Activated T-helper 1 cell treated with anti-CD3 and anti-CD28 coated beads, Interleukin-12 subunit alpha, Interleukin-12 subunit beta, Interleukin-2, Interleukin-4 antibody, amounts not matched to agents 30 ng/mL and 10 ng/mL and 1 ng/mL, durations not matched to agents 14 hours and 24 hours and 36 hours (primary cell): ENCODE measurements at regions not wholly inside any gene's neighbourhood (a gene's known extent, or its start where the extent isn't known, plus 50 kb on each side); places are given as distances from the start of the nearest gene placed in this dataset.

Experiments used
- DNase-seq: peaks from one replicate; pipeline ENCODE4 v3.0.0; 2021; ENCODE audit warnings: low spot score
- H3K27ac Mint-ChIP-seq: one replicate; pipeline ENCODE4 v1.8.0; 2021; ENCODE audit warnings: mild to moderate bottlenecking, mixed read lengths
- H3K27me3 Mint-ChIP-seq: one replicate; pipeline ENCODE4 v1.8.0; 2022; ENCODE audit warnings: mild to moderate bottlenecking, moderate library complexity, mixed read lengths; ENCODE audit not compliant: insufficient read depth
- H3K36me3 Mint-ChIP-seq: one replicate; pipeline ENCODE4 v1.8.0; 2021; ENCODE audit warnings: low read depth, mixed read lengths
- H3K4me1 Mint-ChIP-seq: one replicate; pipeline ENCODE4 v1.8.0; 2021; ENCODE audit warnings: low read depth, mixed read lengths
- H3K4me3 Mint-ChIP-seq: one replicate; pipeline ENCODE4 v1.8.0; 2021; ENCODE audit warnings: mild to moderate bottlenecking, moderate library complexity, mixed read lengths
- H3K9me3 Mint-ChIP-seq: one replicate; pipeline ENCODE4 v1.8.0; 2021; ENCODE audit warnings: mixed read lengths
- intact Hi-C: fragments of 100-400 bp; cut with micrococcal nuclease; formaldehyde crosslinking; loops from one replicate; pipeline ENCODE4 v1.15.1; 2024

GRCh38 chr14:82759656-82760055, 1226.0 kb upstream of the SEL1L start:
- intact Hi-C loops, result no loop called here
- no peak overlapping the region for H3K27ac Mint-ChIP-seq
- no peak for DNase-seq
- no peak overlapping the region for H3K4me3 Mint-ChIP-seq
- no peaks in the 10 kb centered on the region for H3K27me3 Mint-ChIP-seq
- no peaks in the 10 kb centered on the region for H3K4me1 Mint-ChIP-seq
- peaks cover 10% of the 10 kb centered on the region for H3K9me3 Mint-ChIP-seq
- no peaks in the 10 kb centered on the region for H3K36me3 Mint-ChIP-seq

GRCh38 chr14:82766123-82766522, 1232.5 kb upstream of the SEL1L start:
- Mint-ChIP-seq H3K9me3 (no peaks in the 10 kb centered on the region), H3K4me3 (no peak overlapping the region), H3K27me3 (no peaks in the 10 kb centered on the region), H3K4me1 (no peaks in the 10 kb centered on the region), H3K27ac (no peak overlapping the region), H3K36me3 (no peaks in the 10 kb centered on the region)
- no peak for DNase-seq
- intact Hi-C loops, result no loop called here

GRCh38 chr14:82766996-82767395, 1233.3 kb upstream of the SEL1L start:
- intact Hi-C loops, result no loop called here
- Mint-ChIP-seq H3K36me3 (no peaks in the 10 kb centered on the region), H3K4me1 (no peaks in the 10 kb centered on the region), H3K4me3 (no peak overlapping the region), H3K27me3 (no peaks in the 10 kb centered on the region), H3K9me3 (peaks cover 6% of the 10 kb centered on the region), H3K27ac (no peak overlapping the region)
- no peak for DNase-seq

GRCh38 chr14:82776958-82777357, 1243.3 kb upstream of the SEL1L start:
- DNase-seq, result no peak
- intact Hi-C loops, result no loop called here
- Mint-ChIP-seq H3K27ac (no peak overlapping the region), H3K27me3 (no peaks in the 10 kb centered on the region), H3K4me1 (no peaks in the 10 kb centered on the region), H3K9me3 (peaks cover 8% of the 10 kb centered on the region), H3K4me3 (no peak overlapping the region), H3K36me3 (no peaks in the 10 kb centered on the region)

- Mint-ChIP-seq H3K27me3 (no peaks in the 10 kb centered on the region), H3K4me1 (no peaks in the 10 kb centered on the region), H3K27ac (no peak overlapping the region), H3K4me3 (no peak overlapping the region), H3K9me3 (peaks cover 9% of the 10 kb centered on the region), H3K36me3 (no peaks in the 10 kb centered on the region)
- intact Hi-C loops, result no loop called here
- DNase-seq, result no peak
Measured at GRCh38 chr14:82778008-82778590, 1244.4 kb upstream of the SEL1L start.

- Mint-ChIP-seq H3K27ac (no peak overlapping the region), H3K4me3 (no peak overlapping the region), H3K27me3 (no peaks in the 10 kb centered on the region), H3K4me1 (no peaks in the 10 kb centered on the region), H3K9me3 (peaks cover 13% of the 10 kb centered on the region), H3K36me3 (no peaks in the 10 kb centered on the region)
- no peak for DNase-seq
- intact Hi-C loops, result no loop called here
Measured at GRCh38 chr14:82778601-82779000, 1244.9 kb upstream of the SEL1L start.

- Mint-ChIP-seq H3K27me3 (no peaks in the 10 kb centered on the region), H3K4me3 (no peak overlapping the region), H3K9me3 (peaks cover 13% of the 10 kb centered on the region), H3K4me1 (no peaks in the 10 kb centered on the region), H3K27ac (no peak overlapping the region), H3K36me3 (no peaks in the 10 kb centered on the region)
- intact Hi-C loops, result no loop called here
- no peak for DNase-seq
Measured at GRCh38 chr14:82779301-82779700, 1245.6 kb upstream of the SEL1L start.

- Mint-ChIP-seq H3K36me3 (no peaks in the 10 kb centered on the region), H3K4me3 (no peak overlapping the region), H3K27me3 (no peaks in the 10 kb centered on the region), H3K27ac (no peak overlapping the region), H3K9me3 (peaks cover 17% of the 10 kb centered on the region), H3K4me1 (no peaks in the 10 kb centered on the region)
- intact Hi-C loops, result no loop called here
- no peak for DNase-seq
Measured at GRCh38 chr14:82785756-82786482, 1252.3 kb upstream of the SEL1L start.

GRCh38 chr14:82786483-82786880, 1252.8 kb upstream of the SEL1L start:
- H3K27ac Mint-ChIP-seq, result no peak overlapping the region
- H3K27me3 Mint-ChIP-seq, result no peaks in the 10 kb centered on the region
- H3K4me1 Mint-ChIP-seq, result no peaks in the 10 kb centered on the region
- intact Hi-C loops, result no loop called here
- H3K9me3 Mint-ChIP-seq, result peaks cover 12% of the 10 kb centered on the region
- no peak overlapping the region for H3K4me3 Mint-ChIP-seq
- no peak for DNase-seq
- no peaks in the 10 kb centered on the region for H3K36me3 Mint-ChIP-seq

- peaks cover 4% of the 10 kb centered on the region for H3K9me3 Mint-ChIP-seq
- H3K4me3 Mint-ChIP-seq, result no peak overlapping the region
- DNase-seq, result no peak
- H3K27me3 Mint-ChIP-seq, result no peaks in the 10 kb centered on the region
- H3K4me1 Mint-ChIP-seq, result no peaks in the 10 kb centered on the region
- no peaks in the 10 kb centered on the region for H3K36me3 Mint-ChIP-seq
- intact Hi-C loops, result no loop called here
- no peak overlapping the region for H3K27ac Mint-ChIP-seq
Measured at GRCh38 chr14:82796086-82796485, 1262.4 kb upstream of the SEL1L start.

- no peaks in the 10 kb centered on the region for H3K27me3 Mint-ChIP-seq
- intact Hi-C loops, result no loop called here
- H3K9me3 Mint-ChIP-seq, result peaks cover 10% of the 10 kb centered on the region
- H3K36me3 Mint-ChIP-seq, result no peaks in the 10 kb centered on the region
- DNase-seq, result no peak
- no peak overlapping the region for H3K4me3 Mint-ChIP-seq
- no peak overlapping the region for H3K27ac Mint-ChIP-seq
- H3K4me1 Mint-ChIP-seq, result no peaks in the 10 kb centered on the region
Measured at GRCh38 chr14:82798276-82798675, 1264.6 kb upstream of the SEL1L start.

- Mint-ChIP-seq H3K4me1 (no peaks in the 10 kb centered on the region), H3K27me3 (no peaks in the 10 kb centered on the region), H3K36me3 (no peaks in the 10 kb centered on the region), H3K9me3 (peaks cover 14% of the 10 kb centered on the region), H3K27ac (no peak overlapping the region), H3K4me3 (no peak overlapping the region)
- DNase-seq, result no peak
- intact Hi-C loops, result no loop called here
Measured at GRCh38 chr14:82805892-82806825, 1272.5 kb upstream of the SEL1L start.

- no peak for DNase-seq
- H3K27ac Mint-ChIP-seq, result no peak overlapping the region
- intact Hi-C loops, result no loop called here
- no peaks in the 10 kb centered on the region for H3K27me3 Mint-ChIP-seq
- H3K36me3 Mint-ChIP-seq, result no peaks in the 10 kb centered on the region
- no peaks in the 10 kb centered on the region for H3K4me1 Mint-ChIP-seq
- no peak overlapping the region for H3K4me3 Mint-ChIP-seq
- peaks cover 10% of the 10 kb centered on the region for H3K9me3 Mint-ChIP-seq
Measured at GRCh38 chr14:82811246-82811645, 1277.6 kb upstream of the SEL1L start.
